ENCODE measurements at regions not wholly inside any gene's neighbourhood (a gene's known extent, or its start where the extent isn't known, plus 50 kb on each side); places are given as distances from the start of the nearest gene placed in this dataset.
"Not testable (repeated sequence)": the region's sequence is repeated elsewhere in the genome, so short reads cannot be mapped to it uniquely, and the experiment has no call there.

- no peak for DNase-seq
These were observed 253.2 kb upstream of the SMIM30 start for GRCh38 chr7:113371416-113372043.

- DNase-seq = no peak
These were observed 252.6 kb upstream of the SMIM30 start for GRCh38 chr7:113370910-113371309.

GRCh38 chr7:113368256-113368655 is 249.9 kb upstream of the SMIM30 start:
- DNase-seq = no peak

- no peak for DNase-seq
These were observed 248.8 kb upstream of the SMIM30 start for GRCh38 chr7:113367041-113367586.

GRCh38 chr7:113366122-113366521 is 247.8 kb upstream of the SMIM30 start:
- no peak for DNase-seq

- no peak for DNase-seq
These were observed 231.0 kb upstream of the SMIM30 start for GRCh38 chr7:113349339-113349738.

- no peak for DNase-seq
These were observed 221.3 kb upstream of the SMIM30 start for GRCh38 chr7:113339661-113340060.

- no peak for DNase-seq
These were observed 219.8 kb upstream of the SMIM30 start for GRCh38 chr7:113338071-113338696.

GRCh38 chr7:113336838-113337237 is 218.5 kb upstream of the SMIM30 start:
- not testable (repeated sequence) for DNase-seq

GRCh38 chr7:113331155-113331898 is 213.0 kb upstream of the SMIM30 start:
- DNase-seq = no peak

- DNase-seq = no peak
These were observed 202.8 kb upstream of the SMIM30 start for GRCh38 chr7:113321201-113321600.

- no peak for DNase-seq
These were observed 202.1 kb upstream of the SMIM30 start for GRCh38 chr7:113320419-113320818.

GRCh38 chr7:113314594-113314993 is 196.2 kb upstream of the SMIM30 start:
- no peak for DNase-seq

- no peak for DNase-seq
These were observed 190.0 kb upstream of the SMIM30 start for GRCh38 chr7:113308399-113308798.

- peak; percentile 18 for DNase-seq
These were observed 188.8 kb upstream of the SMIM30 start for GRCh38 chr7:113307147-113307546.

- DNase-seq = no peak
These were observed 187.9 kb upstream of the SMIM30 start for GRCh38 chr7:113306302-113306701.

GRCh38 chr7:113304104-113304503 is 185.8 kb upstream of the SMIM30 start:
- DNase-seq = no peak

GRCh38 chr7:113303388-113303787 is 185.0 kb upstream of the SMIM30 start:
- DNase-seq = not testable (repeated sequence)

- DNase-seq = no peak
These were observed 183.6 kb upstream of the SMIM30 start for GRCh38 chr7:113301983-113302382.

- no peak for DNase-seq
These were observed 182.8 kb upstream of the SMIM30 start for GRCh38 chr7:113301141-113301540.

GRCh38 chr7:113299748-113300147 is 181.4 kb upstream of the SMIM30 start:
- DNase-seq = no peak

- DNase-seq = no peak
These were observed 180.1 kb upstream of the SMIM30 start for GRCh38 chr7:113298501-113298900.

GRCh38 chr7:113294750-113295149 is 176.4 kb upstream of the SMIM30 start:
- DNase-seq = no peak

GRCh38 chr7:113292105-113292504 is 173.8 kb upstream of the SMIM30 start:
- DNase-seq = no peak

Measured in activated CD4-positive, alpha-beta T cell treated with anti-CD3 and anti-CD28 coated beads, Interleukin-2, amount 50 U/mL, for 16 hours (primary cell).